Neural cell (in vitro differentiated cells): ENCODE measurements at regions not wholly inside any gene's neighbourhood (a gene's known extent, or its start where the extent isn't known, plus 50 kb on each side); places are given as distances from the start of the nearest gene placed in this dataset.

Experiments used
- H2AFZ ChIP-seq: fragments of 200-600, 300-800 bp; sonication (generic), shearing (Covaris generic); 2 replicates; pipeline ENCODE4 v1.6.0; 2014; ENCODE audit warnings: low read depth, mild to moderate bottlenecking, antibody characterized with exemption, low read length, moderate library complexity
- H3F3A ChIP-seq: fragments of 200-600 bp; shearing (Covaris generic); 2 replicates; pipeline ENCODE4 v1.6.1; 2016; ENCODE audit warnings: mild to moderate bottlenecking, moderate library complexity, mixed read lengths, antibody characterized with exemption, low read length; ENCODE audit not compliant: insufficient read depth, poor library complexity, severe bottlenecking
- H3K27ac ChIP-seq: fragments of 200-600, 300-800 bp; sonication (generic), shearing (Covaris generic); 2 replicates; pipeline ENCODE4 v1.5.1; 2014; ENCODE audit warnings: mild to moderate bottlenecking, low read length, moderate library complexity
- H3K27me3 ChIP-seq: fragments of 300-800, 200-600 bp; sonication (generic), shearing (Covaris generic); 2 replicates; pipeline ENCODE4 v1.6.0; 2014; ENCODE audit warnings: mild to moderate bottlenecking, low read depth, low read length, moderate library complexity; ENCODE audit not compliant: insufficient read depth
- H3K36me3 ChIP-seq: fragments of 300-800, 200-600 bp; sonication (generic), shearing (Covaris generic); 2 replicates; pipeline ENCODE4 v1.5.1; 2014; ENCODE audit warnings: mild to moderate bottlenecking, antibody characterized with exemption, low read length, moderate library complexity; ENCODE audit not compliant: insufficient read depth
- H3K4me2 ChIP-seq: fragments of 300-800, 200-600 bp; sonication (generic), shearing (Covaris generic); 2 replicates; pipeline ENCODE4 v1.6.0; 2014; ENCODE audit warnings: mild to moderate bottlenecking, low read length
- H3K4me3 ChIP-seq: fragments of 300-800, 200-600 bp; sonication (generic), shearing (Covaris generic); 2 replicates; pipeline ENCODE4 v1.5.1; 2014; ENCODE audit warnings: mild to moderate bottlenecking, low read length, moderate library complexity
- H3K79me2 ChIP-seq: fragments of 200-600 bp; shearing (Covaris generic); replicated peaks from 2 replicates; pipeline ENCODE4 v1.6.0; 2014; ENCODE audit warnings: mild to moderate bottlenecking, low read length, moderate library complexity; ENCODE audit not compliant: insufficient read depth
- H3K9ac ChIP-seq: fragments of 300-800, 200-600 bp; sonication (generic), shearing (Covaris generic); 2 replicates; pipeline ENCODE4 v1.6.1; 2016; ENCODE audit warnings: mild to moderate bottlenecking, low read length, mixed read lengths
- H3K9me2 ChIP-seq: fragments of 200-600 bp; shearing (Covaris generic); 2 replicates; pipeline ENCODE4 v1.6.1; 2016; ENCODE audit warnings: mild to moderate bottlenecking, low read length, mixed read lengths; ENCODE audit not compliant: insufficient read depth
- H3K9me3 ChIP-seq: fragments of 200-600, 300-800 bp; sonication (generic), shearing (Covaris generic); 2 replicates; pipeline ENCODE4 v1.6.1; 2016; ENCODE audit warnings: mild to moderate bottlenecking, mixed run types, low read length, moderate library complexity, mixed read lengths
- H4K20me1 ChIP-seq: fragments of 200-600 bp; shearing (Covaris generic); 2 replicates; pipeline ENCODE4 v1.6.1; 2016; ENCODE audit warnings: mild to moderate bottlenecking, mixed run types; ENCODE audit not compliant: insufficient read depth
- EP300 ChIP-seq: fragments of 450-650 bp; conservative IDR thresholded peaks from 2 replicates; pipeline ENCODE4 v1.6.1; 2014; ENCODE audit warnings: antibody characterized with exemption, mild to moderate bottlenecking, moderate library complexity; ENCODE audit not compliant: poor library complexity, severe bottlenecking
- EZH2 ChIP-seq: fragments of 200-600, 300-800 bp; shearing (Covaris generic), sonication (generic); IDR thresholded peaks from 2 replicates; pipeline ENCODE4 v1.6.1; 2014; ENCODE audit warnings: antibody characterized with exemption, low read length, borderline replicate concordance, mild to moderate bottlenecking; ENCODE audit not compliant: insufficient read depth, poor library complexity, severe bottlenecking
- MXI1 ChIP-seq: fragments of 450-650 bp; conservative IDR thresholded peaks from 2 replicates; pipeline ENCODE4 v1.6.1; 2014; ENCODE audit warnings: antibody characterized with exemption, mild to moderate bottlenecking; ENCODE audit not compliant: poor library complexity, severe bottlenecking
- POLR2AphosphoS5 ChIP-seq: IDR thresholded peaks from 2 replicates; pipeline ENCODE4 v1.6.1; 2012
- RAD21 ChIP-seq: fragments of 450-650 bp; conservative IDR thresholded peaks from 2 replicates; pipeline ENCODE4 v1.6.1; 2014; ENCODE audit warnings: antibody characterized with exemption, mild to moderate bottlenecking, moderate library complexity
- SMC3 ChIP-seq: fragments of 450-650 bp; conservative IDR thresholded peaks from 2 replicates; pipeline ENCODE4 v1.6.1; 2014; ENCODE audit warnings: antibody characterized with exemption, mild to moderate bottlenecking, moderate library complexity; ENCODE audit not compliant: poor library complexity
- TAF1 ChIP-seq: IDR thresholded peaks from 2 replicates; pipeline ENCODE4 v1.6.1; 2012; ENCODE audit warnings: low read depth
- TF ChIP-seq, protein P1 (sequence below): fragments of 450-650 bp; IDR thresholded peaks from 2 replicates; pipeline ENCODE4 v1.5.1; 2014; ENCODE audit warnings: antibody characterized with exemption, mild to moderate bottlenecking, moderate library complexity; ENCODE audit not compliant: poor library complexity, severe bottlenecking
- TF ChIP-seq, protein P2 (sequence below): IDR thresholded peaks from 2 replicates; pipeline ENCODE4 v1.6.1; 2012; ENCODE audit warnings: borderline replicate concordance

- H3K79me2 ChIP-seq: no peaks in the 10 kb centered on the region
Measured at GRCh38 chr3:81024560-81024959, 736.9 kb downstream of the GBE1 start.

DNA sequence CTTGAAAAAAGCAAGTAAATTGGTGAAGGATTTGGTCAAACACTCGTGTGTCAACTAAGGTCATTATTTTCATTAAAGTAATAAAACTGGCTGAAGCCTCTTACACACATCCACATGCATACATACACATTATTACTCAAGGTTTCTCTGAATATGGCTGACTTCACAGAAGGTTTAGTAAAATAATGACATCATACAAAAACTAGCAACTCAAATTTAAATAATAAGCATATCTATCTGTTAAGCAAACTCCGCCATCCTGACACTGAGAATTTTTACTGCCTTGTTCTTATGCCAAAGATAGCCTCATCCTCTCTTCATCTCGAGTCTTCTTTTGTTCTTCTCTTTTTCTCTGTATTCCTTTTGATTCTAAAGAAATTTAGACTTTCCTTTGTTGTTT is 739.1 kb downstream of the GBE1 start:
- H3K36me3 ChIP-seq: no peaks in the 10 kb centered on the region
- H2AFZ ChIP-seq: no peak overlapping the region
- no peaks in the 10 kb centered on the region for H3K9me3 ChIP-seq
- H3K4me2 ChIP-seq: no peak overlapping the region
- no peak overlapping the region for H3K4me3 ChIP-seq
- no peaks in the 10 kb centered on the region for H3K9me2 ChIP-seq
- H4K20me1 ChIP-seq: no peaks in the 10 kb centered on the region
- H3K27ac ChIP-seq: no peak overlapping the region
- no peaks in the 10 kb centered on the region for H3K79me2 ChIP-seq
- no peak overlapping the region for H3K9ac ChIP-seq
- no peaks in the 10 kb centered on the region for H3F3A ChIP-seq
- no peak for TF ChIP-seq TAF1
- no peak for TF ChIP-seq EZH2
- TF ChIP-seq, protein P1, sequence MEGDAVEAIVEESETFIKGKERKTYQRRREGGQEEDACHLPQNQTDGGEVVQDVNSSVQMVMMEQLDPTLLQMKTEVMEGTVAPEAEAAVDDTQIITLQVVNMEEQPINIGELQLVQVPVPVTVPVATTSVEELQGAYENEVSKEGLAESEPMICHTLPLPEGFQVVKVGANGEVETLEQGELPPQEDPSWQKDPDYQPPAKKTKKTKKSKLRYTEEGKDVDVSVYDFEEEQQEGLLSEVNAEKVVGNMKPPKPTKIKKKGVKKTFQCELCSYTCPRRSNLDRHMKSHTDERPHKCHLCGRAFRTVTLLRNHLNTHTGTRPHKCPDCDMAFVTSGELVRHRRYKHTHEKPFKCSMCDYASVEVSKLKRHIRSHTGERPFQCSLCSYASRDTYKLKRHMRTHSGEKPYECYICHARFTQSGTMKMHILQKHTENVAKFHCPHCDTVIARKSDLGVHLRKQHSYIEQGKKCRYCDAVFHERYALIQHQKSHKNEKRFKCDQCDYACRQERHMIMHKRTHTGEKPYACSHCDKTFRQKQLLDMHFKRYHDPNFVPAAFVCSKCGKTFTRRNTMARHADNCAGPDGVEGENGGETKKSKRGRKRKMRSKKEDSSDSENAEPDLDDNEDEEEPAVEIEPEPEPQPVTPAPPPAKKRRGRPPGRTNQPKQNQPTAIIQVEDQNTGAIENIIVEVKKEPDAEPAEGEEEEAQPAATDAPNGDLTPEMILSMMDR: no peak
- no peak for TF ChIP-seq EP300
- no peak for TF ChIP-seq POLR2AphosphoS5
- TF ChIP-seq RAD21: no peak
- TF ChIP-seq, protein P2, sequence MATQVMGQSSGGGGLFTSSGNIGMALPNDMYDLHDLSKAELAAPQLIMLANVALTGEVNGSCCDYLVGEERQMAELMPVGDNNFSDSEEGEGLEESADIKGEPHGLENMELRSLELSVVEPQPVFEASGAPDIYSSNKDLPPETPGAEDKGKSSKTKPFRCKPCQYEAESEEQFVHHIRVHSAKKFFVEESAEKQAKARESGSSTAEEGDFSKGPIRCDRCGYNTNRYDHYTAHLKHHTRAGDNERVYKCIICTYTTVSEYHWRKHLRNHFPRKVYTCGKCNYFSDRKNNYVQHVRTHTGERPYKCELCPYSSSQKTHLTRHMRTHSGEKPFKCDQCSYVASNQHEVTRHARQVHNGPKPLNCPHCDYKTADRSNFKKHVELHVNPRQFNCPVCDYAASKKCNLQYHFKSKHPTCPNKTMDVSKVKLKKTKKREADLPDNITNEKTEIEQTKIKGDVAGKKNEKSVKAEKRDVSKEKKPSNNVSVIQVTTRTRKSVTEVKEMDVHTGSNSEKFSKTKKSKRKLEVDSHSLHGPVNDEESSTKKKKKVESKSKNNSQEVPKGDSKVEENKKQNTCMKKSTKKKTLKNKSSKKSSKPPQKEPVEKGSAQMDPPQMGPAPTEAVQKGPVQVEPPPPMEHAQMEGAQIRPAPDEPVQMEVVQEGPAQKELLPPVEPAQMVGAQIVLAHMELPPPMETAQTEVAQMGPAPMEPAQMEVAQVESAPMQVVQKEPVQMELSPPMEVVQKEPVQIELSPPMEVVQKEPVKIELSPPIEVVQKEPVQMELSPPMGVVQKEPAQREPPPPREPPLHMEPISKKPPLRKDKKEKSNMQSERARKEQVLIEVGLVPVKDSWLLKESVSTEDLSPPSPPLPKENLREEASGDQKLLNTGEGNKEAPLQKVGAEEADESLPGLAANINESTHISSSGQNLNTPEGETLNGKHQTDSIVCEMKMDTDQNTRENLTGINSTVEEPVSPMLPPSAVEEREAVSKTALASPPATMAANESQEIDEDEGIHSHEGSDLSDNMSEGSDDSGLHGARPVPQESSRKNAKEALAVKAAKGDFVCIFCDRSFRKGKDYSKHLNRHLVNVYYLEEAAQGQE: no peak
- TF ChIP-seq MXI1: no peak
- no peak for TF ChIP-seq SMC3
- no peaks in the 10 kb centered on the region for H3K27me3 ChIP-seq

More at GRCh38 chr3:81024560-81024959, 736.9 kb downstream of the GBE1 start:
- Histone ChIP-seq H3K9ac (no peak overlapping the region), H3K27me3 (no peaks in the 10 kb centered on the region), H3F3A (no peaks in the 10 kb centered on the region), H3K36me3 (no peaks in the 10 kb centered on the region), H4K20me1 (no peaks in the 10 kb centered on the region), H3K4me3 (no peak overlapping the region), H3K9me2 (no peaks in the 10 kb centered on the region), H3K27ac (no peak overlapping the region), H3K9me3 (no peaks in the 10 kb centered on the region), H3K4me2 (no peak overlapping the region), H2AFZ (no peak overlapping the region)
- TF ChIP-seq SMC3 (no peak), EZH2 (no peak), EP300 (no peak), RAD21 (no peak), MXI1 (no peak), POLR2AphosphoS5 (no peak), TAF1 (no peak)
- TF ChIP-seq, protein P2: no peak
- TF ChIP-seq, protein P1: no peak
